Ishikawa (cell line): ENCODE measurements at regions not wholly inside any gene's neighbourhood (a gene's known extent, or its start where the extent isn't known, plus 50 kb on each side); places are given as distances from the start of the nearest gene placed in this dataset.

Experiments used
- CEBPB ChIP-seq: IDR thresholded peaks from 2 replicates; pipeline ENCODE4 v1.6.1; 2012
- CREB1 ChIP-seq: IDR thresholded peaks from 2 replicates; pipeline ENCODE4 v1.6.1; 2012; ENCODE audit warnings: low read depth
- EGR1 ChIP-seq: IDR thresholded peaks from 2 replicates; pipeline ENCODE4 v1.6.1; 2012
- EP300 ChIP-seq: IDR thresholded peaks from 2 replicates; pipeline ENCODE4 v1.6.1; 2012; ENCODE audit warnings: borderline replicate concordance
- FOXM1 ChIP-seq: IDR thresholded peaks from 2 replicates; pipeline ENCODE4 v1.6.1; 2012; ENCODE audit warnings: low read depth, borderline replicate concordance
- MAX ChIP-seq: IDR thresholded peaks from 2 replicates; pipeline ENCODE4 v1.6.1; 2012
- NFIC ChIP-seq: IDR thresholded peaks from 2 replicates; pipeline ENCODE4 v1.6.1; 2012
- RAD21 ChIP-seq: IDR thresholded peaks from 2 replicates; pipeline ENCODE4 v1.6.1; 2012; ENCODE audit warnings: low read depth
- TAF1 ChIP-seq: IDR thresholded peaks from 2 replicates; pipeline ENCODE4 v1.6.1; 2012; ENCODE audit warnings: low read depth, mild to moderate bottlenecking
- TCF12 ChIP-seq: IDR thresholded peaks from 2 replicates; pipeline ENCODE4 v1.6.1; 2012; ENCODE audit warnings: low read depth
- TEAD4 ChIP-seq: IDR thresholded peaks from 2 replicates; pipeline ENCODE4 v1.6.1; 2012
- YY1 ChIP-seq: IDR thresholded peaks from 2 replicates; pipeline ENCODE4 v1.6.1; 2012; ENCODE audit warnings: low read depth
- ZBTB7A ChIP-seq: IDR thresholded peaks from 2 replicates; pipeline ENCODE4 v1.6.1; 2012; ENCODE audit warnings: low read depth
- TF ChIP-seq, protein P1 (sequence below): IDR thresholded peaks from 2 replicates; pipeline ENCODE4 v1.6.1; 2012
- TF ChIP-seq, protein P2 (sequence below): IDR thresholded peaks from 2 replicates; pipeline ENCODE4 v1.6.1; 2012; ENCODE audit warnings: low read depth, mild to moderate bottlenecking

DNA sequence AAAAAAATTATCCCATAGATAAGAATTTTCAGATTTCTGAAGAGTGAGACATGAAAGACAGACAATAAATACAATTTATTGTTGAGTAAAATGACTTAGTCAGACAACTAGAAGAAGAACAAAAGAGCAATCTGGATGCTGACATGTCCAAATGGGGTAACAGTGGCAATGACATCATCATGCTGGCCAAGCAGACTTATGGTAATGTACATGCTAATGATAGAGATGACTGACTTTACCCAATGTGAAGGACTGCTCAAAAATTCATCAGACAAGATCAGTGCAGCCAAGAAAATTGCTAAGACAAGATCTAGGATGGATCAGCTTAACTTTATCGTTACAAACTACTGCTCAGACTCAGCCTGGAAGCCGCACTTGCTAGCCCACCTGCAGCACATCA, 70.5 kb upstream of the SRD5A2 start:
- TF ChIP-seq TEAD4 (no peak), RAD21 (no peak), EP300 (no peak), YY1 (no peak), TCF12 (no peak), TAF1 (no peak), FOXM1 (no peak)
- TF ChIP-seq, protein P1, sequence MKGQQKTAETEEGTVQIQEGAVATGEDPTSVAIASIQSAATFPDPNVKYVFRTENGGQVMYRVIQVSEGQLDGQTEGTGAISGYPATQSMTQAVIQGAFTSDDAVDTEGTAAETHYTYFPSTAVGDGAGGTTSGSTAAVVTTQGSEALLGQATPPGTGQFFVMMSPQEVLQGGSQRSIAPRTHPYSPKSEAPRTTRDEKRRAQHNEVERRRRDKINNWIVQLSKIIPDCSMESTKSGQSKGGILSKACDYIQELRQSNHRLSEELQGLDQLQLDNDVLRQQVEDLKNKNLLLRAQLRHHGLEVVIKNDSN, result no peak

DNA sequence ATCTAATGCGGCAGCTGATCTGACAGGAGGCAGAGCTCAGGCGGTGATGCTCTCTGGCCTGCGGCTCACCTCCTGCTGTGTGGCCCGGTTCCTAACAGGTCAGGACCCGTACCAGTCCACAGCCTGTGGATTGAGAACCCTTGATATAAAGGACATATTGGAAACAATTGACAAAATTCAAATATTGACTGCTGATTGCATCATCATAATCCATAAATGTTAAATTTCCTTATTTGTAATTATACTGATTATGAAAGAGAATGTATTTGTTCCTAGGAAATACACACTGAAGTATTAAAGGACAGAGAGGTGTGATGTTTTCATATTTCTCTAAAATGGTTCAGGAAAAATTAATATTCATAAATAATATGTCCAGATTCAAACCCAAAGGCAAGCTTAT, 63.8 kb upstream of the SRD5A2 start:
- TF ChIP-seq CREB1 (no peak), TEAD4 (no peak), EGR1 (no peak), NFIC (no peak), YY1 (no peak), TCF12 (no peak), ZBTB7A (no peak), RAD21 (no peak), MAX (no peak), TAF1 (no peak), EP300 (no peak), FOXM1 (no peak), CEBPB (no peak)
- TF ChIP-seq, protein P2, sequence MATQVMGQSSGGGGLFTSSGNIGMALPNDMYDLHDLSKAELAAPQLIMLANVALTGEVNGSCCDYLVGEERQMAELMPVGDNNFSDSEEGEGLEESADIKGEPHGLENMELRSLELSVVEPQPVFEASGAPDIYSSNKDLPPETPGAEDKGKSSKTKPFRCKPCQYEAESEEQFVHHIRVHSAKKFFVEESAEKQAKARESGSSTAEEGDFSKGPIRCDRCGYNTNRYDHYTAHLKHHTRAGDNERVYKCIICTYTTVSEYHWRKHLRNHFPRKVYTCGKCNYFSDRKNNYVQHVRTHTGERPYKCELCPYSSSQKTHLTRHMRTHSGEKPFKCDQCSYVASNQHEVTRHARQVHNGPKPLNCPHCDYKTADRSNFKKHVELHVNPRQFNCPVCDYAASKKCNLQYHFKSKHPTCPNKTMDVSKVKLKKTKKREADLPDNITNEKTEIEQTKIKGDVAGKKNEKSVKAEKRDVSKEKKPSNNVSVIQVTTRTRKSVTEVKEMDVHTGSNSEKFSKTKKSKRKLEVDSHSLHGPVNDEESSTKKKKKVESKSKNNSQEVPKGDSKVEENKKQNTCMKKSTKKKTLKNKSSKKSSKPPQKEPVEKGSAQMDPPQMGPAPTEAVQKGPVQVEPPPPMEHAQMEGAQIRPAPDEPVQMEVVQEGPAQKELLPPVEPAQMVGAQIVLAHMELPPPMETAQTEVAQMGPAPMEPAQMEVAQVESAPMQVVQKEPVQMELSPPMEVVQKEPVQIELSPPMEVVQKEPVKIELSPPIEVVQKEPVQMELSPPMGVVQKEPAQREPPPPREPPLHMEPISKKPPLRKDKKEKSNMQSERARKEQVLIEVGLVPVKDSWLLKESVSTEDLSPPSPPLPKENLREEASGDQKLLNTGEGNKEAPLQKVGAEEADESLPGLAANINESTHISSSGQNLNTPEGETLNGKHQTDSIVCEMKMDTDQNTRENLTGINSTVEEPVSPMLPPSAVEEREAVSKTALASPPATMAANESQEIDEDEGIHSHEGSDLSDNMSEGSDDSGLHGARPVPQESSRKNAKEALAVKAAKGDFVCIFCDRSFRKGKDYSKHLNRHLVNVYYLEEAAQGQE, result no peak
- TF ChIP-seq, protein P1, result no peak

DNA sequence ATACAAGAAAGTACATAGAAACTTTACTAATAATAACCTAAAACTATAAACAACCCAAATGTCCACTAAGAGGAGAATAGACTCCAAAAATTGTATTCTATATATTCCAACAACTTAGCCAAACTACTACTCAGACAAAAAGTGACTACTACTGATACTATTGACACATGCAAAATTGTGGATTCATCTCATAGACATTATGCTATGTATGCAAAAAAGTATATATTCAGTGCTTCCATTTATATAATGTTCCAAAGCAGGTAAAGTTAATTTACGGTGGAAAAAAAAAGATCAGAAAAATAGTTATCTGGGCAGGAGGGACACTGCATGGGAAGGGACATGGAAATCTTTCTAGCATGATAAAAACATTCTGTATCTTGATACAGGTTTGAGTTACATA, 62.0 kb upstream of the SRD5A2 start:
- TF ChIP-seq CEBPB (no peak), RAD21 (no peak), YY1 (no peak), TAF1 (no peak), FOXM1 (no peak), NFIC (no peak), EP300 (no peak), CREB1 (no peak), MAX (no peak), EGR1 (no peak), TEAD4 (no peak), TCF12 (no peak), ZBTB7A (no peak)
- TF ChIP-seq, protein P1, result no peak
- TF ChIP-seq, protein P2, result no peak
